ENCODE measurements at regions not wholly inside any gene's neighbourhood (a gene's known extent, or its start where the extent isn't known, plus 50 kb on each side); places are given as distances from the start of the nearest gene placed in this dataset.

DNA sequence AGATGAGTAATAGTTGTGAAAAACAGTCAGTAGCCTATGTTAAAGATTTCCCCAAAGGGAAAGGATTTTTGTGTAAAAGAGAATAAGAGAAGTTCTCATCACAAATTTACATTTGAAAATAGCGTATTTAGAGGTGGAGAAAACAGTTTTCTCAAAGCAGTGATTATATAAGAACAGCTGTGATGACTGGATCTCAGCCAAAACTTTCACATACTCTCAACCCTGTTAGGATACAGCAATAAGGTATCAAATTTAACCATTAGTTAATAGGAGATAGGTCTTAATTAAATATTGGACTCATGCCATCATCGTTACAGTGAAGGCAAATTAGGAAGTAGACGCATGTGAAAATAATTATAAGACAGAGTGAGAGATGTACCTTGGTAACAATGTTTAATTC, 622.7 kb downstream of the PCDH18 start (continued):
- TF ChIP-seq, protein P1, sequence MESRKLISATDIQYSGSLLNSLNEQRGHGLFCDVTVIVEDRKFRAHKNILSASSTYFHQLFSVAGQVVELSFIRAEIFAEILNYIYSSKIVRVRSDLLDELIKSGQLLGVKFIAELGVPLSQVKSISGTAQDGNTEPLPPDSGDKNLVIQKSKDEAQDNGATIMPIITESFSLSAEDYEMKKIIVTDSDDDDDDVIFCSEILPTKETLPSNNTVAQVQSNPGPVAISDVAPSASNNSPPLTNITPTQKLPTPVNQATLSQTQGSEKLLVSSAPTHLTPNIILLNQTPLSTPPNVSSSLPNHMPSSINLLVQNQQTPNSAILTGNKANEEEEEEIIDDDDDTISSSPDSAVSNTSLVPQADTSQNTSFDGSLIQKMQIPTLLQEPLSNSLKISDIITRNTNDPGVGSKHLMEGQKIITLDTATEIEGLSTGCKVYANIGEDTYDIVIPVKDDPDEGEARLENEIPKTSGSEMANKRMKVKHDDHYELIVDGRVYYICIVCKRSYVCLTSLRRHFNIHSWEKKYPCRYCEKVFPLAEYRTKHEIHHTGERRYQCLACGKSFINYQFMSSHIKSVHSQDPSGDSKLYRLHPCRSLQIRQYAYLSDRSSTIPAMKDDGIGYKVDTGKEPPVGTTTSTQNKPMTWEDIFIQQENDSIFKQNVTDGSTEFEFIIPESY (IDR thresholded peaks at IDR 0.05; ENCODE audit: extremely low read depth, insufficient replicate concordance, low read length), result no peak
- TF ChIP-seq YY1 (IDR thresholded peaks at IDR 0.05; ENCODE audit: extremely low read depth, insufficient replicate concordance, low read depth, low read length) (no peak), CEBPB (IDR thresholded peaks at IDR 0.05; ENCODE audit: low read depth) (no peak), ELF1 (IDR thresholded peaks at IDR 0.05; ENCODE audit: borderline replicate concordance, low read depth) (no peak), JUND (IDR thresholded peaks at IDR 0.05) (no peak), ZFX (IDR thresholded peaks at IDR 0.05) (no peak)

DNA sequence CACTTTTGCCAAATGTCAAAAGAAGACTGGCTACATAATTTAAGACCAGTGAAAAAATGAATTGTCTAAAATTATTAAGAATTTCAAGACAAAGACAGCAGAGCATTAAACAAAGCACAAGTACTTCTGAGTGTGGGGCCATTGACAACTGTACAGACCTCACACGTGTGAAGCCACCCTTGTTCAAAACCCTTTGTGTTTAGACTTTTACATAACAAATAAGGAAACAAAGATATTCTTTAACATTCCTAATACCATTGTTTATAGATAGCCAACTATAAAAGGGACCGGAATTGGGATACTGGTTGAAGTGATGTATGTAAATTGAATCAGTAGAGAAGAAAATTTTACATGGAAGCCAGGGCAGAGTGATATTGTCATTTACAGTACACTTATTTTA, 624.2 kb downstream of the PCDH18 start:
- no TSS peak for BruUV-seq (replicated peaks)
- intact Hi-C loops (cut with micrococcal nuclease), result no loop called here
- H2AFZ ChIP-seq (ENCODE audit: low read depth, low read length, poor library complexity, severe bottlenecking), result no peak overlapping the region
- no peaks in the 10 kb centered on the region for H3K36me3 ChIP-seq (ENCODE audit: control insufficient read depth in 1 of 2, insufficient read depth in 2 of 2, low read length in 2 of 2)
- no peaks in the 10 kb centered on the region for H3K79me2 ChIP-seq (ENCODE audit: insufficient read depth, low read length)
- ATAC-seq (no peak), DNase-seq (ENCODE audit: low read depth, low spot score) (no peak)
- TF ChIP-seq, protein P2, sequence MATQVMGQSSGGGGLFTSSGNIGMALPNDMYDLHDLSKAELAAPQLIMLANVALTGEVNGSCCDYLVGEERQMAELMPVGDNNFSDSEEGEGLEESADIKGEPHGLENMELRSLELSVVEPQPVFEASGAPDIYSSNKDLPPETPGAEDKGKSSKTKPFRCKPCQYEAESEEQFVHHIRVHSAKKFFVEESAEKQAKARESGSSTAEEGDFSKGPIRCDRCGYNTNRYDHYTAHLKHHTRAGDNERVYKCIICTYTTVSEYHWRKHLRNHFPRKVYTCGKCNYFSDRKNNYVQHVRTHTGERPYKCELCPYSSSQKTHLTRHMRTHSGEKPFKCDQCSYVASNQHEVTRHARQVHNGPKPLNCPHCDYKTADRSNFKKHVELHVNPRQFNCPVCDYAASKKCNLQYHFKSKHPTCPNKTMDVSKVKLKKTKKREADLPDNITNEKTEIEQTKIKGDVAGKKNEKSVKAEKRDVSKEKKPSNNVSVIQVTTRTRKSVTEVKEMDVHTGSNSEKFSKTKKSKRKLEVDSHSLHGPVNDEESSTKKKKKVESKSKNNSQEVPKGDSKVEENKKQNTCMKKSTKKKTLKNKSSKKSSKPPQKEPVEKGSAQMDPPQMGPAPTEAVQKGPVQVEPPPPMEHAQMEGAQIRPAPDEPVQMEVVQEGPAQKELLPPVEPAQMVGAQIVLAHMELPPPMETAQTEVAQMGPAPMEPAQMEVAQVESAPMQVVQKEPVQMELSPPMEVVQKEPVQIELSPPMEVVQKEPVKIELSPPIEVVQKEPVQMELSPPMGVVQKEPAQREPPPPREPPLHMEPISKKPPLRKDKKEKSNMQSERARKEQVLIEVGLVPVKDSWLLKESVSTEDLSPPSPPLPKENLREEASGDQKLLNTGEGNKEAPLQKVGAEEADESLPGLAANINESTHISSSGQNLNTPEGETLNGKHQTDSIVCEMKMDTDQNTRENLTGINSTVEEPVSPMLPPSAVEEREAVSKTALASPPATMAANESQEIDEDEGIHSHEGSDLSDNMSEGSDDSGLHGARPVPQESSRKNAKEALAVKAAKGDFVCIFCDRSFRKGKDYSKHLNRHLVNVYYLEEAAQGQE (IDR thresholded peaks at IDR 0.05; ENCODE audit: low read depth), result no peak
- TF ChIP-seq EGR1 (IDR thresholded peaks at IDR 0.05; ENCODE audit: low read depth) (no peak), SP1 (IDR thresholded peaks at IDR 0.05; ENCODE audit: low read depth) (no peak)
- CTCF ChIA-PET, result no interaction called here
- no peaks in the 10 kb centered on the region for H3K27me3 ChIP-seq (ENCODE audit: insufficient read depth, low read length)
- RAD21 ChIA-PET (ENCODE audit: low non-redundant PET in 1 of 2, low total read pairs in 2 of 2, uncharacterized antibody in 2 of 2, unreplicated experiment in 2 of 2), result no interaction called here
- no peak overlapping the region for H3K27ac ChIP-seq (ENCODE audit: low read depth, low read length)
- H3K9me3 ChIP-seq (ENCODE audit: control insufficient read depth in 1 of 2, insufficient read depth in 1 of 2, low read depth in 1 of 2, low read length in 2 of 2), result no peaks in the 10 kb centered on the region
- no peak overlapping the region for H3K4me2 ChIP-seq (ENCODE audit: low read length)
- no peak overlapping the region for H3K9ac ChIP-seq (ENCODE audit: low read length)
- no peaks in the 10 kb centered on the region for H3K9me2 ChIP-seq (ENCODE audit: insufficient read depth)
- no peaks in the 10 kb centered on the region for H4K20me1 ChIP-seq (ENCODE audit: insufficient read depth)
- no peak overlapping the region for H3K4me3 ChIP-seq (replicated peaks in 1 of 2; ENCODE audit: low read depth in 1 of 2, low read length in 2 of 2)
- no peaks in the 10 kb centered on the region for H3K4me1 ChIP-seq (ENCODE audit: control insufficient read depth in 1 of 2, insufficient read depth in 2 of 2, low read length in 2 of 2)
- POLR2A ChIA-PET, result no interaction called here

All from HCT116 (cell line).